ENCODE measurements at regions not wholly inside any gene's neighbourhood (a gene's known extent, or its start where the extent isn't known, plus 50 kb on each side); places are given as distances from the start of the nearest gene placed in this dataset.
"Not testable (repeated sequence)": the region's sequence is repeated elsewhere in the genome, so short reads cannot be mapped to it uniquely, and the experiment has no call there.

DNA sequence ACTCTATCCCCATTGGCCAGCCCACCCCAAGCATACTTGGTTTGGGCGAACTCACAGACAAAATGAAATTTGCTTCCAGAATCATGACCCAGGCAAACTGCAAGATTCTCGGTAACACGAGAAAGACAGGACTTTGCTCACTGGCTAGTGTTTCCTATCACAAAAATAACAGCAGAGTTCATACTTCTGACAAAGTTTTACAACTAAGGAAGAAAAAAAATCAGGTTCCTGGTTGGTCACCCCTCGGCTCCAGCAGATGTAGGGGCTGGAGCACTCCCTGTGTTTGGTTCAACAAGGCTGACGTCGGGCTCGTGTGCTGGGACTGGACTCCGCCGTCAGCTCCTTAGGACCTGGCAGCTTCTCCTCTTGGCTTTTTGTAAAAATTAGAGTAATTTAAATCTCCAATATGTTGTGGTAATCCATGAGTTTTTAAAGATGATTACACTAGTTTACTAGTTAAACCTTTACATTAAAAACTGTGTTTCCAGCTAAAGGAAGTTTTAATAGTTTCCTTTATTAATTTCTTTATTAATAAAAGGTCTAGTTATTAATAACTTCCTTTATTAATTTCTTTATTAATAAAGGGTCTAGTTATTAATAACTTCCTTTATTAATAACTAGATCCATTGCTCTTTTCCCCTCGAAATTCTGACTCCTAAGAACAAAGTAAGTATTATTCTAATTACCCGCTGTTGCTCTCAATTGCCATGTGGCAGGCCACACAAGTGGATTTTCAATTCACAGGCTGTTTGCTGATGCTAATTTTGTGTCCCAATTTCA, 115.6 kb upstream of the RNF32 start:
- Histone ChIP-seq H3K4me3 (no peak overlapping the region), H3K4me2 (no peak overlapping the region), H3K27ac (no peak overlapping the region), H3K4me1 (peaks cover 0 to 6% (median 0%) of the 10 kb centered on the region in 10 experiments; a peak in 2 of 20 replicates), H3K9ac (no peak overlapping the region), H3K9me3 (replicated peaks in 1 of 11) (no peaks in the 10 kb centered on the region), H3K27me3 (no peaks in the 10 kb centered on the region), H4K20me1 (no peaks in the 10 kb centered on the region), H3K36me3 (no peaks in the 10 kb centered on the region)
- no peak for TF ChIP-seq Cebpa-rat (IDR thresholded peaks at IDR 0.05)

DNA sequence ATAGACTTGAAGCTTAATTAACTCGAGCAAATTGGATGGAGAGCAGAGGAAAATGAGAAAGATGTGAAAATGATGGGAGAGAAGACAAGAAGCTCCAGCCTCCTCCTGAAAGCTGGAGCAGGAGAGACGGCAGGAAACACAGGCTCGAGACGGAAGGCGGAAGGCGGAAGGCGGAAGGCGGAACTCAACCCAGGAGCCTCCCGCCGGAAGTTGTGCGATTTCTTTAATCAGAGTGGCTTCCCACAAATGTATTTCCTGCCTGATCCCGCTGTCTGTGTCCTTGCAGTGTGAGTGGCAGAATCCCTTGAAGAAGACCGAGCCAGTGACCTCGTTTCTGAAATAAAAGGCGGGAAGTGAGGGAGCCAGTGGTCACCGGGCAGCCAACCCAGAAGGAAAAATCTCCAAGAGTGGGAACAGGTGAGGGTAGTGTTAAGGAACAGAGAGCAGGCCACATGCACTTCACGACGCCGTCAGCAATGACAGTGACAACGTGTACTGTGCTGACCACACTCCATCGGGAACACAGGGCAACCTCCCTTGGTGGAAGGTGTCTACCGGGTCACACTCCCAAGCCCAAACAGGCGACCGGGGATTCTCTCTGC, 117.0 kb upstream of the RNF32 start:
- Histone ChIP-seq H3K4me2 (no peak overlapping the region), H3K27me3 (no peaks in the 10 kb centered on the region), H3K27ac (no peak overlapping the region), H4K20me1 (no peaks in the 10 kb centered on the region), H3K9ac (no peak overlapping the region), H3K4me3 (no peak overlapping the region), H3K36me3 (no peaks in the 10 kb centered on the region), H3K4me1 (peaks cover 0 to 6% (median 0%) of the 10 kb centered on the region in 10 experiments; a peak in 2 of 20 replicates), H3K9me3 (replicated peaks in 1 of 11) (no peaks in the 10 kb centered on the region)
- no peak for TF ChIP-seq Cebpa-rat (IDR thresholded peaks at IDR 0.05)

DNA sequence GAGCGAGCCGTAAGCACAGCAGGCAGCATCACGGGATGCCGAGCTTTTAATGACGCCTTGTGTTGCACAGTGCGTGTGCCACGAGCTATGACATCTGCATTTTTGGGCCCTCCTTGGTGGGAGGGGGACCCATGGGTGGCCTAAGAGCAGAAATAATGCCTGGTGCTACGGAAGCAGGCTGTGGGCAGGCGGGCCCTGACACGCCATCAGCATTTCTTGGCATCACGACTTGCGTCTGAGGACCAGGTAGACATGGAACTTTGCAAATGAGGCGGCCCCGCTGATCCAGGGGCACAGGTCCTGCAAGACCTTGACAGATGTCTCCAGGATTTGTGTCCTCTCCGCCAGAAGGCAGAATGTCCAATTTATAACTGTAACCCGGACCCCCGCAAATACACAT, 117.8 kb upstream of the RNF32 start:
- Histone ChIP-seq H3K27me3 (no peaks in the 10 kb centered on the region), H3K36me3 (no peaks in the 10 kb centered on the region), H3K4me2 (no peak overlapping the region), H3K9me3 (replicated peaks in 1 of 11) (no peaks in the 10 kb centered on the region), H4K20me1 (no peaks in the 10 kb centered on the region), H3K27ac (no peak overlapping the region), H3K4me3 (no peak overlapping the region), H3K4me1 (peaks cover 0 to 4% (median 0%) of the 10 kb centered on the region in 10 experiments; a peak in 2 of 20 replicates), H3K9ac (no peak overlapping the region)
- no peak for TF ChIP-seq Cebpa-rat (IDR thresholded peaks at IDR 0.05)

DNA sequence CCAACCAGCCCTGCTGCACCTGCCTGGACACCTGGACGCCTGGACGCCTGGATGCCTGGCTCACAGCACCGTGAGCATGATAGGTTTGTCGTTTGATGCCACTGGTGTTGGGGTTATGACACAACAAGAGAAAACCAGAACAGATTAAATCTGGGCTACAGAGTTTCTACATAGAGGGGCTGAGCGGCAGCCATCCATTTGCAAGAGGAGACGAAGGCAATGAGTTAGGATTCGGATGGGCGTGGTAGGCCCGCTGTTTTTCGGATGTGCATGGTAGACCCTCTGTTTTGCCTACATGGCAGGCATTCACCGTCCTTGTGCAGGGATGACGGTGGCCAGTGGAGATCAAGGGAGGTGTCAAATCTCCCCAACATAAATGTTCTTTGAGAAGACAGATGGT, 121.5 kb upstream of the RNF32 start:
- Histone ChIP-seq H4K20me1 (no peaks in the 10 kb centered on the region), H3K9me3 (replicated peaks in 1 of 11) (no peaks in the 10 kb centered on the region)

DNA sequence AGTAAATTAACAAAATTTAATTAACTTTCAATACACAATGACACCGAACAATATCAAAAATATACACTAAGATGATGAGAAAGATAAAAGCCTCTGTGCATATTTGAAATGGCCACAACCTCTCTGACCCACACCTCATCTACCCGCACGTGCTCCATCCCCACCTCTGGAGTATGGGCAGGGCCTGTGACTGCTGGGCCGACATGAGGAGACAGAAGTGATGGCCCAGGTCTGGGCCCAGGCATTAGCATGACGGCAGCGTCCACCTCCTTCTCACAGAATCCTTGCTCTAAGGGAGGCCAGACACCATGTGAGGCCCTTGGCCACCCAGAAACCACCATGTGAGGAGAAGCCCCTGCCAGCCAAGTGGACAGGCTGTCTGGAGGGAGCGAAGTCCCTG, 122.1 kb upstream of the RNF32 start:
- H4K20me1 ChIP-seq = no peaks in the 10 kb centered on the region
- no peaks in the 10 kb centered on the region for H3K27me3 ChIP-seq
- no peak overlapping the region for H3K4me3 ChIP-seq
- no peaks in the 10 kb centered on the region for H3K9me3 ChIP-seq (replicated peaks in 1 of 11)
- peaks cover 0 to 13% (median 8%) of the 10 kb centered on the region in 10 experiments; a peak in 14 of 20 replicates for H3K4me1 ChIP-seq
- no peak overlapping the region for H3K4me2 ChIP-seq
- no peak overlapping the region for H3K9ac ChIP-seq
- H3K36me3 ChIP-seq = no peaks in the 10 kb centered on the region
- H3K27ac ChIP-seq = no peak overlapping the region
- TF ChIP-seq Cebpa-rat (IDR thresholded peaks at IDR 0.05) = no peak

More for the DNA sequence above, 121.5 kb upstream of the RNF32 start:
- H3K36me3 ChIP-seq = no peaks in the 10 kb centered on the region
- no peak overlapping the region for H3K27ac ChIP-seq
- no peak overlapping the region for H3K4me3 ChIP-seq
- H3K4me1 ChIP-seq = peaks cover 0 to 13% (median 8%) of the 10 kb centered on the region in 10 experiments; a peak in 14 of 20 replicates
- H3K9ac ChIP-seq = no peak overlapping the region
- no peak for TF ChIP-seq Cebpa-rat (IDR thresholded peaks at IDR 0.05)
- H3K4me2 ChIP-seq = no peak overlapping the region
- H3K27me3 ChIP-seq = no peaks in the 10 kb centered on the region

DNA sequence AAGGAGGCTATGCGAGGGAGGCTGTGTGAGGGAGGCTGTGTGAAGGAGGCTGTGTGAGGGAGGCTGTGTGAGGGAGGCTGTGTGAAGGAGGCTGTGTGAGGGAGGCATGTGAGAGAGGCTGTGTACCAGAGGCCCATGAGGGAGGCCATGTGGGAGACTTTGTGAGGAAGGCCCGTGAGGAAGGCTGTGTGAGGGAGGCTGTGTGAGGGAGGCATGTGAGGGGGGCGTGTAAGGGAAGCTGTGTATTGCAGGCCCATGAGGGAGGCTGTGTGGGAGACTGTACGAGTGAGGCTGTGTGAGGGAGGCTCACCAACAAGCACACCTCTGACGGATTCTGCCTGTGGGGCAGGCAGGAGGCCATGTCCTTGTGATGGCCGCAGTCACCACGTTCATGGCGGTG, 122.7 kb upstream of the RNF32 start:
- not testable (repeated sequence) for H3K9ac ChIP-seq; H3K4me3 ChIP-seq; H3K36me3 ChIP-seq; H3K9me3 ChIP-seq (replicated peaks in 1 of 11); H3K4me2 ChIP-seq; H3K27ac ChIP-seq; H3K27me3 ChIP-seq; H4K20me1 ChIP-seq
- peaks cover 0 to 13% (median 8%) of the 10 kb centered on the region in 10 experiments; a peak in 14 of 20 replicates for H3K4me1 ChIP-seq

DNA sequence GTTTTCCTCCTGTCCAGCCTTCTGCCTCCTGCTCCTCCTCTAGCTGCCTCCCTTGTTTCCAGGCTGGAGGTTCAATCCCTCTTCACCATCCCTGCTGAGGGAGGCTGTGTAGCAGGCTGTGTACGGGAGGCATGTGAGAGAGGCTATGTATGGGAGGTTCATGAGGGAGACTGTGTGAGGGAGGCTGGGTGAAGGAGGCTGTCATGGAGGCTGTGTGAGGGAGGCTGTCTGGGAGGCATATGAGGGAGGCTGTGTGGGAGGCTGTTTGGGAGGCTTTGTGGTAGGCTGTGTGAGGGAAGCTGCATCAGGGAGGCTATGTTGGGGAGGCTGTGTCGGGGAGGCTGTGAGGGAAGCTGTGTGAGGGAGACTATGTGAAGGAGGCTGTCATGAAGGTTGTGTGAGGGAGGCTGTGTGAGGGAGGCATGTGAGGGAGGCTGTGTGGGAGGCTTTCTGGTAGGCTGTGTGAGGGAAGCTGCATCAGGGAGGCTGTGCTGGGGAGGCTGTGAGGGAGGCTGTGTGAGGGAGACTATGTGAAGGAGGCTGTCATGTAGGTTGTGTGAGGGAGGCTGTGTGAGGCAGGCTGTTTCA, 123.7 kb upstream of the RNF32 start:
- TF ChIP-seq Cebpa-rat (IDR thresholded peaks at IDR 0.05) = no peak
- Histone ChIP-seq H3K9me3 (replicated peaks in 1 of 11) (peaks cover 0 to 2% (median under 1%) of the 10 kb centered on the region in 11 experiments; a peak in 16 of 22 replicates), H3K9ac (no peak overlapping the region), H3K27ac (no peak overlapping the region), H4K20me1 (no peaks in the 10 kb centered on the region), H3K4me2 (no peak overlapping the region), H3K36me3 (no peaks in the 10 kb centered on the region), H3K4me3 (no peak overlapping the region), H3K4me1 (peaks cover 0 to 13% (median 8%) of the 10 kb centered on the region in 10 experiments; a peak in 14 of 20 replicates), H3K27me3 (no peaks in the 10 kb centered on the region)

DNA sequence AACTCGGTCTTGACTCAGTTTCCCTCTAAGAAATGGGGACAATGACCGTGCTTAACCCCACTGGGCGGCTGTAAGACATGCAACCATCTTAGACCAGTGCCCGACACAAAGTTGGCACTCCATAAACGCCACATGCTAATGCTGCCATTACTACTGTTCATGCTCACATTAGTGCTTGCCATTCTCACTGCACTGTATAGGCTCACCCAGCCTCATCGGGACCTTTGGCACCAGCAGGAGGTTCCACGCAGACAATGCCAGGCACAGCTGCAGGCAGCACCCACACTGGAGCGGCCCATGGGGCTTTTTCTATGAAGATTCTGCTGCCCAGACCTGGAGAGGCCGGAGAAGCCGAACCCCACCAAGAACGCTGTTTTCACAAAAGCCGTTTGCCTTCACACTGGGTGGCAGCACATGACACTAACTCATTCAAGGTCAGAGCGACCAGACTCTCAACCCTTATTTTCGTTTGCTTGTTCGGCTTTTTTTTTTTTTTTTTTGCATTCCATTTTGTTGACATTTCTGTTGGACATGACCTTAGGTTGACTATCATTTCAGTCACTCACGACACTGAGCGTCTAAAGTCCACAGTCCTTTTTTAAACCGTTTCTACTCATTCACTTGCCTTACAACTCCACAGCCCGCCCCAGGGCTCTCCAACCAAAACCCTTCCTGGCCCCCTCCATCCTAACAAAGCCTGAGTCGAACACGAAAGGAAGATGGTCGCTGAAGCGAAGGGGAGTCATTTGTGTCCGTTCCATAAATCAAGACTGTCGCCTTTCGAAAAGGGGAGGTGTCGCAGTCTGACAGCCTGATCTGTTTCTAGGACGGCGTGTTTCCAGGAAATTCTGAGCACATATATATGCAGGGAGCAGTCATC, 124.4 kb upstream of the RNF32 start:
- no peak for TF ChIP-seq Cebpa-rat (IDR thresholded peaks at IDR 0.05)
- Histone ChIP-seq H3K27me3 (no peaks in the 10 kb centered on the region), H3K4me2 (peak overlapping the region in 9 of 11 experiments; percentile 29 to 63 (median 56); a peak in 16 of 22 replicates), H3K27ac (no peak overlapping the region), H3K36me3 (no peaks in the 10 kb centered on the region), H4K20me1 (no peaks in the 10 kb centered on the region), H3K4me3 (no peak overlapping the region), H3K9me3 (replicated peaks in 1 of 11) (peaks cover 7 to 9% (median 8%) of the 10 kb centered on the region in 11 experiments), H3K9ac (no peak overlapping the region), H3K4me1 (peaks cover 0 to 13% (median 8%) of the 10 kb centered on the region in 10 experiments; a peak in 14 of 20 replicates)

Data from BLaER1 treated with 17β-estradiol and CSF1 and Interleukin-3, amounts not matched to agents 10 nM and 100 nM (cell line).